Type B pancreatic cell (in vitro differentiated cells): ENCODE measurements at regions not wholly inside any gene's neighbourhood (a gene's known extent, or its start where the extent isn't known, plus 50 kb on each side); places are given as distances from the start of the nearest gene placed in this dataset.

Source experiments
- DNase-seq: peaks from one replicate; pipeline ENCODE4 v3.0.0; 2021; ENCODE audit warnings: mixed read lengths; ENCODE audit not compliant: unreplicated experiment; ENCODE audit errors: extremely low spot score
- H3K27ac Mint-ChIP-seq: 2 replicates; pipeline ENCODE4 v1.8.0; 2021; ENCODE audit warnings: mild to moderate bottlenecking, mixed read lengths
- H3K27me3 Mint-ChIP-seq: 2 replicates; pipeline ENCODE4 v1.8.0; 2021; ENCODE audit warnings: mixed read lengths
- H3K36me3 Mint-ChIP-seq: 2 replicates; pipeline ENCODE4 v1.8.0; 2021; ENCODE audit warnings: mixed read lengths
- H3K4me1 Mint-ChIP-seq: one replicate; pipeline ENCODE4 v1.8.0; 2021; ENCODE audit warnings: mixed read lengths; ENCODE audit not compliant: unreplicated experiment
- H3K4me3 Mint-ChIP-seq: 2 replicates; pipeline ENCODE4 v1.8.0; 2021; ENCODE audit warnings: mild to moderate bottlenecking, mixed read lengths
- H3K9me3 Mint-ChIP-seq: 2 replicates; pipeline ENCODE4 v1.8.0; 2021; ENCODE audit warnings: mixed read lengths
- TF ChIP-seq, protein P1 (sequence below): fragments of 200-600 bp; sonication (generic); conservative IDR thresholded peaks from 2 replicates; pipeline ENCODE4 v1.5.0; 2021; ENCODE audit warnings: antibody characterized with exemption, mild to moderate bottlenecking

DNA sequence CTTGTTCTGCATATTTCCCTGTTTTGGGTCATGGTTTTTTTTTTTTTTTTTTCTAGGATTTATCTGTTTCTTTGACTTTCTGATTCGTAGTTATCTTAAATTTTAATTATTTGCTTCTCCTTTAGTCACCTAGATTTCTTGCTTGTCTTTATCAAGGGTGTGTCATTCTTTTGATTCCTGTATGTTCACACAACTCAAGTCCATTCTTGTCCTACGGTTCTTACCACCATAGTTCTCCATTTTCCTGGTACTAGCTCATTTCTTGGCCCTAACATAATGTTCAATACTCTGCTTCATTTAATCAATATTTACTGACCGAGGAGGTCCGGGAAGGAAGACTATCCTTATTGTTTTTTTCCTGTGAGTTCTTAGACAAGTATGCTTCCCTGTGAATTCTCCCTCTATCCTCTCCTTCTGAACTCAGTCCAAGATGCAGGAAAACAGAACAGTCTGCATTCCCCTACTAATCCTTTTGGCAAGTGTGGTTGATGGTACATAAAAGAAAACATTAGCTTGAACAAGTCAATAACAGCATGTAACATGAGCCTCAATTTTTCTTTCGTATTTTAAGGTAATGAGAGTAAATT, 1346.4 kb upstream of the SEL1L start:
- no peak for DNase-seq
- Mint-ChIP-seq H3K27me3 (no peaks in the 10 kb centered on the region), H3K36me3 (no peaks in the 10 kb centered on the region), H3K4me1 (no peaks in the 10 kb centered on the region), H3K4me3 (no peak overlapping the region), H3K27ac (no peak overlapping the region), H3K9me3 (no peaks in the 10 kb centered on the region)
- TF ChIP-seq, protein P1, sequence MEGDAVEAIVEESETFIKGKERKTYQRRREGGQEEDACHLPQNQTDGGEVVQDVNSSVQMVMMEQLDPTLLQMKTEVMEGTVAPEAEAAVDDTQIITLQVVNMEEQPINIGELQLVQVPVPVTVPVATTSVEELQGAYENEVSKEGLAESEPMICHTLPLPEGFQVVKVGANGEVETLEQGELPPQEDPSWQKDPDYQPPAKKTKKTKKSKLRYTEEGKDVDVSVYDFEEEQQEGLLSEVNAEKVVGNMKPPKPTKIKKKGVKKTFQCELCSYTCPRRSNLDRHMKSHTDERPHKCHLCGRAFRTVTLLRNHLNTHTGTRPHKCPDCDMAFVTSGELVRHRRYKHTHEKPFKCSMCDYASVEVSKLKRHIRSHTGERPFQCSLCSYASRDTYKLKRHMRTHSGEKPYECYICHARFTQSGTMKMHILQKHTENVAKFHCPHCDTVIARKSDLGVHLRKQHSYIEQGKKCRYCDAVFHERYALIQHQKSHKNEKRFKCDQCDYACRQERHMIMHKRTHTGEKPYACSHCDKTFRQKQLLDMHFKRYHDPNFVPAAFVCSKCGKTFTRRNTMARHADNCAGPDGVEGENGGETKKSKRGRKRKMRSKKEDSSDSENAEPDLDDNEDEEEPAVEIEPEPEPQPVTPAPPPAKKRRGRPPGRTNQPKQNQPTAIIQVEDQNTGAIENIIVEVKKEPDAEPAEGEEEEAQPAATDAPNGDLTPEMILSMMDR = no peak

DNA sequence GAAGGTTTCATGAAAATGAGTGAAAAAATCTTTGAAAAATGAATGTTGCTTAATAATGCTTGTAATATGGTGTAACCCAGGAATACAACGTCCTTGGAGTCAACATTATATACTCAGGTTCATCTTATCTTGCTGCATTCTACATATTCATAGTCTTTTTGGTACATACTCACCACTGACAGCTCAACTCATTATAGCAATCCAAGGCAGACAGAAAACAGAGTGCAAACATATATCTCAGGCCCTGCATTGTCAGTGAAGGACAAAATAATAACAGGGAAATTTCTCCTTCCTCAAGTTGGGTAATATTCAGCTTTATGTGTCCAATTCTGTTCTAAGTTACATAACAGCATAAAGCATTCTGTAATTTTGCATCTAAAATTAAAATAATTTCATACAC, 1353.0 kb upstream of the SEL1L start:
- Mint-ChIP-seq H3K27ac (no peak overlapping the region), H3K9me3 (no peaks in the 10 kb centered on the region), H3K4me1 (no peaks in the 10 kb centered on the region), H3K27me3 (no peaks in the 10 kb centered on the region), H3K36me3 (no peaks in the 10 kb centered on the region), H3K4me3 (no peak overlapping the region)
- TF ChIP-seq, protein P1 = no peak
- DNase-seq = no peak

DNA sequence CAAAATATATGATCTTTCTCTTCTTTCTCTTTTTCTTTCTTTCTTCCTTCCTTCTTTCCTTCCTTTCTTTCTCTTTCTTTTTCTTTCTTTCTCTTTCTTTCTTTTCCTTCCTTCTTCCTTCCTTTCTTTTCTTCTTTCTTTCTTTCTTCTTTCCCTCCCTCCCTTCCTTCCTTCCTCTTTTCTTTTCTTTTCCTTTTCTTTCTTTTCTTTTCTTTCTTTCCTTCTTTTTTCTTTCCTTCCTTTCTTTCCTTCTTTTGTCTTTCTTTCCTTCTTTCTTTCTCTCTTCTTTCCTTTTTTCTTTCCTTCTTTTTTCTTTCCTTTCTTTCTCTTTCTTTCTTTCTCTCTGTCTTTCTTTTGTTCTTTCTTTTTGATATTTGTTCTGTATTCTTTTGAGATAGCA, 1356.0 kb upstream of the SEL1L start:
- Mint-ChIP-seq H3K9me3 (no peaks in the 10 kb centered on the region), H3K27me3 (no peaks in the 10 kb centered on the region)
- no peak for DNase-seq

DNA sequence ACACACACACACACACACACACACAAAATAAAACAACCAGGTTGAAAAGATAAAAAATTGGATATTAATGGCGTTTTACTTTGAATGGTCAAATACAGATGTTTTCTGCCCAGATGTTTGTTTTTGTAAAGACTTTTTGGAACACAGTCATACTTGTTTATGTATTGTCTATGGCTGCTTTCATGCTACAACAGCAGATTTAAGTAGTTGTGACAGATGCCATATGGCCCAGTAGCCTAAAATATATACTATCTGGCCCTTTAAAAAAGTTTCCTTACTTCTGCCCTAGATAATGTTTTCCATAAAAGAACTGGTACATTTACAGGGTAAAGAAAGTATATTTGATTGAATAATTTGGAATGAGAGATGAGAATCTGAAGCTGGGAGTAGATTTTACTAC, 1362.8 kb upstream of the SEL1L start:
- no peak for DNase-seq
- no peaks in the 10 kb centered on the region for H3K4me1 Mint-ChIP-seq
- no peak overlapping the region for H3K27ac Mint-ChIP-seq
- no peaks in the 10 kb centered on the region for H3K36me3 Mint-ChIP-seq
- TF ChIP-seq, protein P1 = no peak
- no peak overlapping the region for H3K4me3 Mint-ChIP-seq
- H3K27me3 Mint-ChIP-seq = no peaks in the 10 kb centered on the region
- H3K9me3 Mint-ChIP-seq = no peaks in the 10 kb centered on the region

More for the DNA sequence above, 1356.0 kb upstream of the SEL1L start:
- H3K36me3 Mint-ChIP-seq = no peaks in the 10 kb centered on the region
- H3K4me1 Mint-ChIP-seq = no peaks in the 10 kb centered on the region
- no peak overlapping the region for H3K4me3 Mint-ChIP-seq
- TF ChIP-seq, protein P1 = no peak
- H3K27ac Mint-ChIP-seq = no peak overlapping the region

DNA sequence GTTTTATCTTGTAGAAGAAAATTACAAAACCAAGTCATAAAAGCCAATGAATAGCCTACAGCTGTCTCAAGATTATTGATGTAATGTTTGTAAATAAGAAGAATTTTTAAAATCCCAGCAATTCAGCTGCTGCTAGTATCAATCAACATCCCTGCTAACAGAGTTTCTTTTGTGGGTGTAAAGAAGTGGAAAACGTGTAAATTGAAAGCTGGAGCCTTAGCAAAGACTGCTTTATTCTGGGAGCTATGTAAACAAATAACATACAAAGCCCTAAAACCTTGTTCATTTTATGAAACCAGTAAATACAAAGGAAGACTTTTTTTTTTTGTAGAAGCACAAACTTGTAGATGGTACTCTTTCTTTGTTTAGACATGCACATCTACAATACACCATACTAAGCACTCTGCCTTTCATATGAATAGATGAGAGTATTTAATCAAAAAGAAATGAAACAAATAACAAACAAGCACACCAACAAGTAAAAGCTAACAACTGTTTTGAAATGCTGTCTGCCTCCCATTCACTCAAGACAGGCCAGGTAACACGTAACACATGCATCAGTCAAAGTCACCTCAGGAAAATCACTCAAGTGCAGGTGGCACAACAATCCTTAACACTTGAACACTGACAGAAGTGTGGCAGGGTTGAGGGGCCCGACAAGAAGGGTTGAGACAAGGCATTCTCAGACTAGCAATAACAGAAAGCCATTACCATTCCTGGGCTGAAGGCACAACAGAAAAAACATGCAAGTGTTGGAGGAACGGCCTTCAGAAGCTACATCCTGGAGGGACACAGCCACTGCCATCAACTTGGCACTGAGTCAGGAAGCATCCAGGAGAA, 1364.0 kb upstream of the SEL1L start:
- Mint-ChIP-seq H3K4me1 (no peaks in the 10 kb centered on the region), H3K4me3 (no peak overlapping the region), H3K27ac (no peak overlapping the region), H3K9me3 (peaks cover 5% of the 10 kb centered on the region), H3K36me3 (no peaks in the 10 kb centered on the region), H3K27me3 (no peaks in the 10 kb centered on the region)
- DNase-seq = no peak
- TF ChIP-seq, protein P1 = no peak
